Calu3 (cell line): ENCODE measurements at regions not wholly inside any gene's neighbourhood (a gene's known extent, or its start where the extent isn't known, plus 50 kb on each side); places are given as distances from the start of the nearest gene placed in this dataset.

Experiments
- BruUV-seq: library from RNA; stranded (reverse); fragments of 400-500 nt; replicated peaks from 2 replicates; lab custom pipeline; 2021; lab: Mats Ljungman, UMichigan
- CTCF ChIA-PET: fragments of 300-600 bp; sonication (Branson Sonifier 250); formaldehyde crosslinking; loops from one replicate; lab custom pipeline; 2022; ENCODE audit warnings: antibody characterized with exemption; lab: Charles Lee
- DNase-seq: peaks from one replicate; pipeline ENCODE4 v3.0.0; 2022
- H3K27ac Mint-ChIP-seq: one replicate; pipeline ENCODE4 v1.8.0; 2022; ENCODE audit warnings: mixed read lengths; ENCODE audit not compliant: unreplicated experiment
- H3K27me3 Mint-ChIP-seq: one replicate; pipeline ENCODE4 v1.8.0; 2022; ENCODE audit warnings: mixed read lengths; ENCODE audit not compliant: unreplicated experiment
- H3K36me3 Mint-ChIP-seq: one replicate; pipeline ENCODE4 v1.8.0; 2022; ENCODE audit warnings: mild to moderate bottlenecking, moderate library complexity, mixed read lengths; ENCODE audit not compliant: insufficient read depth, unreplicated experiment
- H3K4me1 Mint-ChIP-seq: one replicate; pipeline ENCODE4 v1.8.0; 2022; ENCODE audit warnings: mild to moderate bottlenecking, low read depth, mixed read lengths; ENCODE audit not compliant: unreplicated experiment
- H3K4me3 Mint-ChIP-seq: one replicate; pipeline ENCODE4 v1.8.0; 2022; ENCODE audit warnings: mild to moderate bottlenecking, low read depth, moderate library complexity, mixed read lengths; ENCODE audit not compliant: unreplicated experiment
- H3K9me3 Mint-ChIP-seq: one replicate; pipeline ENCODE4 v1.8.0; 2022; ENCODE audit warnings: low read depth, mixed read lengths; ENCODE audit not compliant: unreplicated experiment
- intact Hi-C: fragments of 100-400 bp; cut with micrococcal nuclease; formaldehyde crosslinking; loops from one replicate; pipeline ENCODE4 v1.10.0; 2022; ENCODE audit not compliant: unreplicated experiment
- TF ChIP-seq, protein P1 (sequence below): fragments of 200-600 bp; IDR thresholded peaks from one replicate; pipeline ENCODE4 v1.8.0; 2022; ENCODE audit warnings: antibody characterized with exemption; ENCODE audit not compliant: unreplicated experiment

DNA sequence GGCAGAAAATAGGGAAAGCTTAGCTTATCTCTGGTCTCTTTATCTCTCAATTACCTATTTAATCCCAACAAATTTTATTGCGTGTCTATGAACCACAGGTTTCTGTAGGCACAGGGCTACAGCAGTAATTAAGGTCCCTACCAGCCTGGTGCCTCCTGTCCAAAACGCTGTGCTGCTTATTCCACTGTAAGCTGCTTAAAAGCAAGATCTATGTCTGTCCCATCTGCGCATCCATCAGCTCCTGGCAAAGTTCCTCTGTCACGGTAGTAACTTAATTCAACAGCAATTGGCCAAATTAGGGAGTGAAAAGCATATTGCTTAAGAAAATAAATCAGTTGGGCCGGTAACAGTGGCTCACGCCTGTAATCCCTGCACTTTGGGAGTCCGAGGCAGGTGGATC lies 235.8 kb upstream of the VLDLR start:
- H3K4me1 Mint-ChIP-seq, result no peaks in the 10 kb centered on the region
- peaks cover 29% of the 10 kb centered on the region for H3K27me3 Mint-ChIP-seq
- no peaks in the 10 kb centered on the region for H3K9me3 Mint-ChIP-seq
- H3K4me3 Mint-ChIP-seq, result no peak overlapping the region
- intact Hi-C loops, result no loop called here
- CTCF ChIA-PET, result no interaction called here
- H3K27ac Mint-ChIP-seq, result no peak overlapping the region
- H3K36me3 Mint-ChIP-seq, result no peaks in the 10 kb centered on the region
- DNase-seq, result no peak
- TF ChIP-seq, protein P1, sequence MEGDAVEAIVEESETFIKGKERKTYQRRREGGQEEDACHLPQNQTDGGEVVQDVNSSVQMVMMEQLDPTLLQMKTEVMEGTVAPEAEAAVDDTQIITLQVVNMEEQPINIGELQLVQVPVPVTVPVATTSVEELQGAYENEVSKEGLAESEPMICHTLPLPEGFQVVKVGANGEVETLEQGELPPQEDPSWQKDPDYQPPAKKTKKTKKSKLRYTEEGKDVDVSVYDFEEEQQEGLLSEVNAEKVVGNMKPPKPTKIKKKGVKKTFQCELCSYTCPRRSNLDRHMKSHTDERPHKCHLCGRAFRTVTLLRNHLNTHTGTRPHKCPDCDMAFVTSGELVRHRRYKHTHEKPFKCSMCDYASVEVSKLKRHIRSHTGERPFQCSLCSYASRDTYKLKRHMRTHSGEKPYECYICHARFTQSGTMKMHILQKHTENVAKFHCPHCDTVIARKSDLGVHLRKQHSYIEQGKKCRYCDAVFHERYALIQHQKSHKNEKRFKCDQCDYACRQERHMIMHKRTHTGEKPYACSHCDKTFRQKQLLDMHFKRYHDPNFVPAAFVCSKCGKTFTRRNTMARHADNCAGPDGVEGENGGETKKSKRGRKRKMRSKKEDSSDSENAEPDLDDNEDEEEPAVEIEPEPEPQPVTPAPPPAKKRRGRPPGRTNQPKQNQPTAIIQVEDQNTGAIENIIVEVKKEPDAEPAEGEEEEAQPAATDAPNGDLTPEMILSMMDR, result no peak
- no TSS peak for BruUV-seq

DNA sequence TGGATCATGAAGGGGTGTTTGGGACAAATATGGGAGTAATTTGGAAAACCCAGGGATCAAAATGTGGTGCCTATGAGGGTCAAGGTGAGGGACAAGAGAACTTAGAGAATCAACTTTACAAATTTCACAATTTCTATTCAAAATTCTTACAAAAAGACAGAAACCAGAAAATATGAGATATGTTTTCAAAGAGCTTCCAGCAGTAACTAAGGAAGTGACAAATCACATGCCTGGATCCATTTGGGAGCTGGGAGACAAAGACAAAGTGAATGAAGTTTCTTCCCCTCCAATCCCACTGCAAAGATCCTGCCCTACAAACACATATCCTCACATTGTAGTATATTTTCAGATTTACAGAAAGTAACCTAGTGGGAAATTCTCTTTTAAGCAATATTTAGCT lies 235.0 kb upstream of the VLDLR start:
- Mint-ChIP-seq H3K27ac (no peak overlapping the region), H3K4me3 (no peak overlapping the region), H3K4me1 (no peaks in the 10 kb centered on the region), H3K36me3 (no peaks in the 10 kb centered on the region), H3K9me3 (no peaks in the 10 kb centered on the region), H3K27me3 (peaks cover 23% of the 10 kb centered on the region)
- BruUV-seq, result no TSS peak
- no peak for DNase-seq
- intact Hi-C loops, result no loop called here
- CTCF ChIA-PET, result no interaction called here
- TF ChIP-seq, protein P1, result no peak

DNA sequence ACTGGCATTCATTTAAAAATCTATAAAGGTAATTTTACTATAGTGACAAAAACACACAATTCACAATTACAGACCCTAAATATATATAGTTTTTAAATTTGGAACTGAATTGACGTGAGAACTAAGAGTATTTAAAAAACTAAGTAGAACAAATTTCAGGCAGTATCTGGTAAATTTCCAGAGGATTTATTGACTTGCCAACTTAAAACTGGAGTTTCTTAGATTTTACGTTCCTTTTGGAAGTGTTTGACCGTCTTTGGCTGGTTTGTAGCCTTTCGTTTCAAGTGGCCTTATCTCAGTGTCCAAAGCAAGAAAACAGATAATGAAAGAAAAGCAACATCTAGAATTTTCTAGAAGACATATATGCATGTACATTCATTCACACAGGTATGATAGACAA lies 234.4 kb upstream of the VLDLR start:
- H3K36me3 Mint-ChIP-seq, result no peaks in the 10 kb centered on the region
- no peak overlapping the region for H3K4me3 Mint-ChIP-seq
- H3K27me3 Mint-ChIP-seq, result peaks cover 17% of the 10 kb centered on the region
- no peak for DNase-seq
- no peaks in the 10 kb centered on the region for H3K9me3 Mint-ChIP-seq
- intact Hi-C loops, result no loop called here
- H3K27ac Mint-ChIP-seq, result no peak overlapping the region
- H3K4me1 Mint-ChIP-seq, result no peaks in the 10 kb centered on the region
- CTCF ChIA-PET, result no interaction called here
- TF ChIP-seq, protein P1, result no peak
- BruUV-seq, result no TSS peak

DNA sequence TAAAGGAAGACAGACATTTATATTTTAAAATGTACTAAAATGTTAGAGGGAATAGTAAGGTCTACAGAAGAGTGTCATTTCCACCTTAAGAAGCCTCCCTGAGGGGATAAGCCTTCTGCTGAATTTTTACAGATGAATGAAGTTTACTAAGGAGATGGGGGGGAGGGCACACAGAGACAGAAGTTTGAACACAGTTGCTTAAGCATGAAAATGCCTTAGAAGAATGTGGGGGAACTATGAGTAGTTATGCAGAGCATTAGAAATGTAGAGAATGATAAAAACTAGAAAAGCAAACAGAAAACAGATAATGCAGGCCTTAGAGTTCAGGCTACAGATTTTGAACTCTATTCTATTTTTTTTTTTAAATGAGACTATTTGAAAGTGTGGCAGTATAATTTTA lies 232.2 kb upstream of the VLDLR start:
- intact Hi-C loops, result no loop called here
- no TSS peak for BruUV-seq
- Mint-ChIP-seq H3K27me3 (no peaks in the 10 kb centered on the region), H3K9me3 (no peaks in the 10 kb centered on the region), H3K27ac (no peak overlapping the region), H3K4me1 (no peaks in the 10 kb centered on the region), H3K36me3 (no peaks in the 10 kb centered on the region), H3K4me3 (no peak overlapping the region)
- CTCF ChIA-PET, result interaction anchor here (0.7 kb wide), 1 partner anchor 257 kb away, joined by 3 read pairs; no protein-coding TSS in a partner anchor
- DNase-seq, result no peak
- TF ChIP-seq, protein P1, result no peak
